ENCODE measurements at regions not wholly inside any gene's neighbourhood (a gene's known extent, or its start where the extent isn't known, plus 50 kb on each side); places are given as distances from the start of the nearest gene placed in this dataset.

DNA sequence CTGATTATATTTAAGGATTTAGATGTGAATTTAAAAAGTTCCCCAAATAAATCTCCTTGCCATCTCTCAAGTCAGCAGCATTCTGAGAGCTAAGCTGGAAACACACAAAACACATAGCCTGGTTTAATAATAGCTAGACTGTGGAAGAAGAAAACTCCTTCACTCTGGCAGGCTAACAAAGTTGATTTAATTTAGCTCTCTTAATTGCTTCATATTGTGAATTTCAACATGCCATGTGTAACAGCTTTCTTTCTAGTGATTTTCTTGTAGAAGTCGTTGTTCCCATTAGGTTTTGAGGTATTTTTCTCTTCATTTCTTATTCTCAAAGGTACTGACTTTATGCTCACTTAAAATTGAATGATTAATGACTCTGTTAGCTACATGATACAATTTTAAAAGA, 216.8 kb upstream of the AKR1E2 start:
- ChIA-PET CTCF (interaction anchor here (1.0 to 3.4 kb wide), 4 partner anchors 8 to 158 kb away, joined by 3 to 10 read pairs (median 4); no protein-coding TSS in a partner anchor), POLR2A (no interaction called here)
- Histone ChIP-seq H3K4me3 (replicated peaks in 1 of 3; ENCODE audit: insufficient read depth in 1 of 3, low read depth in 1 of 3, low read length in 3 of 3) (no peak overlapping the region), H3K9me3 (replicated peaks; ENCODE audit: control insufficient read depth, insufficient read depth, low read length) (no peaks in the 10 kb centered on the region), H3K4me1 (ENCODE audit: control insufficient read depth, extremely low read depth, insufficient read depth, low read length) (no peaks in the 10 kb centered on the region), H2AFZ (ENCODE audit: low read depth, low read length) (no peak overlapping the region), H3K9me1 (replicated peaks; ENCODE audit: control insufficient read depth, extremely low read depth, insufficient read depth, low read length) (no peaks in the 10 kb centered on the region), H3K36me3 (ENCODE audit: control insufficient read depth in 2 of 2, extremely low read depth in 1 of 2, insufficient read depth in 2 of 2, low read length in 2 of 2) (no peaks in the 10 kb centered on the region), H4K20me1 (replicated peaks; ENCODE audit: control insufficient read depth, extremely low read depth, insufficient read depth, low read length) (no peaks in the 10 kb centered on the region), H3K9ac (replicated peaks; ENCODE audit: extremely low read depth, insufficient read depth, low read length) (no peak overlapping the region), H3K79me2 (ENCODE audit: control insufficient read depth, insufficient read depth, low read length) (no peaks in the 10 kb centered on the region), H3K27me3 (ENCODE audit: control insufficient read depth in 2 of 2, insufficient read depth in 2 of 2, low read length in 2 of 2) (no peaks in the 10 kb centered on the region), H3K4me2 (ENCODE audit: insufficient read depth, low read length) (no peak overlapping the region), H3K27ac (ENCODE audit: insufficient read depth, low read depth, low read length) (no peak overlapping the region)
- BruUV-seq (replicated peaks), result no TSS peak
- FAIRE-seq (no peak), DNase-seq (ENCODE audit: low read depth, low spot score) (no peak)
- no peak for TF ChIP-seq POLR2AphosphoS5 (IDR thresholded peaks at IDR 0.05; ENCODE audit: insufficient read depth, low read depth, low read length)
- no peak for TF ChIP-seq FOS (IDR thresholded peaks at IDR 0.05; ENCODE audit: borderline replicate concordance, insufficient read depth, low read length)
- TF ChIP-seq POLR2A (IDR thresholded peaks at IDR 0.05; ENCODE audit: low read depth, low read length), result no peak
- no peak for TF ChIP-seq MYC (IDR thresholded peaks at IDR 0.05; ENCODE audit: low read depth, low read length)
- TF ChIP-seq GATA2 (IDR thresholded peaks at IDR 0.05; ENCODE audit: insufficient read depth, insufficient read length, low read depth, low read length), result no peak
- no peak for TF ChIP-seq JUN (IDR thresholded peaks at IDR 0.05; ENCODE audit: borderline replicate concordance, insufficient read depth, insufficient read length, low read depth)
- no peak for TF ChIP-seq EZH2 (IDR thresholded peaks at IDR 0.05; ENCODE audit: borderline replicate concordance, low read depth, low read length, severe bottlenecking)
- TF ChIP-seq, protein P1, sequence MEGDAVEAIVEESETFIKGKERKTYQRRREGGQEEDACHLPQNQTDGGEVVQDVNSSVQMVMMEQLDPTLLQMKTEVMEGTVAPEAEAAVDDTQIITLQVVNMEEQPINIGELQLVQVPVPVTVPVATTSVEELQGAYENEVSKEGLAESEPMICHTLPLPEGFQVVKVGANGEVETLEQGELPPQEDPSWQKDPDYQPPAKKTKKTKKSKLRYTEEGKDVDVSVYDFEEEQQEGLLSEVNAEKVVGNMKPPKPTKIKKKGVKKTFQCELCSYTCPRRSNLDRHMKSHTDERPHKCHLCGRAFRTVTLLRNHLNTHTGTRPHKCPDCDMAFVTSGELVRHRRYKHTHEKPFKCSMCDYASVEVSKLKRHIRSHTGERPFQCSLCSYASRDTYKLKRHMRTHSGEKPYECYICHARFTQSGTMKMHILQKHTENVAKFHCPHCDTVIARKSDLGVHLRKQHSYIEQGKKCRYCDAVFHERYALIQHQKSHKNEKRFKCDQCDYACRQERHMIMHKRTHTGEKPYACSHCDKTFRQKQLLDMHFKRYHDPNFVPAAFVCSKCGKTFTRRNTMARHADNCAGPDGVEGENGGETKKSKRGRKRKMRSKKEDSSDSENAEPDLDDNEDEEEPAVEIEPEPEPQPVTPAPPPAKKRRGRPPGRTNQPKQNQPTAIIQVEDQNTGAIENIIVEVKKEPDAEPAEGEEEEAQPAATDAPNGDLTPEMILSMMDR (IDR thresholded peaks at IDR 0.05; ENCODE audit: extremely low read depth in 1 of 2, insufficient read depth in 1 of 2, low read depth in 1 of 2, low read length in 2 of 2), result no peak
- TF ChIP-seq MAX (IDR thresholded peaks at IDR 0.05; ENCODE audit: insufficient read depth, insufficient read length), result no peak
- intact Hi-C loops (cut with micrococcal nuclease) (no loop called here), dilution Hi-C loops (cut with MboI; ENCODE audit: extremely low pct_ligation_motif_present, low sequenced_read_pairs) (no loop called here)
